Karpas-422 (cell line): ENCODE measurements at regions not wholly inside any gene's neighbourhood (a gene's known extent, or its start where the extent isn't known, plus 50 kb on each side); places are given as distances from the start of the nearest gene placed in this dataset.
A peak's percentile ranks its signal among the peaks of the same experiment; 100 is the strongest.

Experiments
- DNase-seq: peaks from one replicate; pipeline ENCODE4 v3.0.0-alpha.2; 2015
- H2AFZ ChIP-seq: fragments of 200-600 bp; sonication (generic); 2 replicates; pipeline ENCODE4 v1.6.1; 2014; ENCODE audit warnings: antibody characterized with exemption, low read length, mixed read lengths
- H3K27ac ChIP-seq: fragments of 200-600 bp; sonication (generic); 2 replicates; pipeline ENCODE4 v1.5.1; 2014; ENCODE audit warnings: mild to moderate bottlenecking, low read length, moderate library complexity
- H3K27me3 ChIP-seq: fragments of 200-600 bp; sonication (generic); 2 replicates; pipeline ENCODE4 v1.6.1; 2014; ENCODE audit warnings: low read length, mixed read lengths
- H3K36me3 ChIP-seq: fragments of 200-600 bp; sonication (generic); 2 replicates; pipeline ENCODE4 v1.6.1; 2014; ENCODE audit warnings: low read length, mixed read lengths; ENCODE audit not compliant: insufficient read depth
- H3K4me1 ChIP-seq: fragments of 200-600 bp; sonication (generic); 2 replicates; pipeline ENCODE4 v1.6.1; 2014; ENCODE audit warnings: mild to moderate bottlenecking, low read length, mixed read lengths
- H3K4me2 ChIP-seq: fragments of 200-600 bp; sonication (generic); 2 replicates; pipeline ENCODE4 v1.6.1; 2014; ENCODE audit warnings: low read length, low read depth, mild to moderate bottlenecking; ENCODE audit not compliant: poor library complexity, severe bottlenecking
- H3K4me3 ChIP-seq: fragments of 200-600 bp; sonication (generic); 2 replicates; pipeline ENCODE4 v1.5.1; 2014; ENCODE audit warnings: mild to moderate bottlenecking, antibody characterized with exemption, low read length, mixed read lengths
- H3K79me2 ChIP-seq: fragments of 200-600 bp; sonication (generic); 2 replicates; pipeline ENCODE4 v1.6.1; 2014; ENCODE audit warnings: mild to moderate bottlenecking, low read length, mixed read lengths
- H3K9ac ChIP-seq: fragments of 200-600 bp; sonication (generic); 2 replicates; pipeline ENCODE4 v1.6.0; 2014; ENCODE audit warnings: low read length
- H3K9me2 ChIP-seq: fragments of 200-600 bp; sonication (generic), shearing (Covaris generic); replicated peaks from 2 replicates; pipeline ENCODE4 v1.6.0; 2014; ENCODE audit warnings: mild to moderate bottlenecking, low read length, moderate library complexity; ENCODE audit not compliant: insufficient read depth
- H3K9me3 ChIP-seq: fragments of 300-700, 200-600 bp; sonication (generic); 2 replicates; pipeline ENCODE4 v1.6.1; 2014; ENCODE audit warnings: low read length, mixed read lengths
- H4K20me1 ChIP-seq: fragments of 200-600 bp; sonication (generic); 2 replicates; pipeline ENCODE4 v1.6.1; 2014; ENCODE audit warnings: mild to moderate bottlenecking, antibody characterized with exemption, low read length, low read depth; ENCODE audit not compliant: insufficient read depth

DNA sequence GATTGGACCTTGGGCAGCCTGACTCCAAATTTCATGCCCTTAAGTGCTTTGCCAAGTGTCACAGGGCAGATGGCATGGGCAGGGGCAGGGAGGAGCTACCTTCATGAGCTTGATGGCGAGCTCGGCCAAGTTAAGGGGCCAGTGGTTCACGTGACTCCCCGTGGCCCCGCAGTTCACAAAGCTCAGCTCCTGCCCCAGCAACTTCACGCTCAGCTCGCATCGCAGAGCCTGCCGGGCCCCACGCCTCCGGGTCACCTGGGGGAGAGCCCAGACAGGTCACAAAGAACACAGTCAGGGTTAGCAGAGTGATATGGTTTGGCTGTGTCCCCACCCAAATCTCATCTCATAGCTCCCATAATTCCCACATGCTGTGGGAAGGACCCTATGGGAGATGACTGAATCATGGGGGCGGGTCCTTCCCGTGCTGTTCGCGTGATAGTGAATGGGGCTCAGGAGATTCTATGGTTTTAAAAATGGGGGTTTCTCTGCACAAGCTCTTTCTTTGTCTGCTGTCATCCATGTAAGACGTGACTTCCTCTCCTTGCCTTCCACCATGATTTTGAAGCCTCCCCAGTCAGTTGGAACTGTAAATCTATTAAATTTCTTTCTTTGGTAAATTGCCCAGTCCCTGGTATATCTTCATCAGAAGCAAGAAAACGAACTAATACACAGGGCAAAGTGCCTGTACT is 108.1 kb downstream of the LITAF start:
- Histone ChIP-seq H3K36me3 (no peaks in the 10 kb centered on the region), H3K4me3 (no peak overlapping the region), H4K20me1 (no peaks in the 10 kb centered on the region), H3K9me3 (peaks cover 11% of the 10 kb centered on the region), H3K27ac (no peak overlapping the region), H3K4me1 (peaks cover 7% of the 10 kb centered on the region), H3K4me2 (no peak overlapping the region), H3K9ac (no peak overlapping the region), H2AFZ (no peak overlapping the region), H3K9me2 (no peaks in the 10 kb centered on the region), H3K27me3 (no peaks in the 10 kb centered on the region), H3K79me2 (no peaks in the 10 kb centered on the region)
- peak; percentile 5 for DNase-seq

DNA sequence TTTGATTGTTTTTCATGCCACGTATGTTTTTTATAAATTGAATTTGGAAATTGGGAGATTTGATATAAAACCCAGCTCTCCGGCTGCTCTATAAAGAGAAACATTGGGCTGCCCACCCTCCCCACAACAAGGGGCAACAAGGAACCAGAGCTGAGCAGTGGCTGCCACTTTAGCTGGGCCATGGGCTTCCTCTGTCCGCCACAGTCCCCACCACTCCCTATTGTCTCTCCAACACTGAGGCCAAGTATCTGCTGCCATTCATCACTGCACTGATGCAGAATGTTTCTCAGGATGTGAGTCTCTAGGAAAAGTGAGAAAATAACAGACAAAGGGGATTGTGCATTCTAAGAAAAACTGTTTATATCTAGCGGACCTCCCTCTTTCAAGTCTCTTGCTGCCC is 106.8 kb downstream of the LITAF start:
- H3K4me3 ChIP-seq, result no peak overlapping the region
- no peaks in the 10 kb centered on the region for H3K9me2 ChIP-seq
- no peak overlapping the region for H2AFZ ChIP-seq
- DNase-seq, result no peak
- no peaks in the 10 kb centered on the region for H3K36me3 ChIP-seq
- H3K9me3 ChIP-seq, result peaks cover 11% of the 10 kb centered on the region
- H3K4me1 ChIP-seq, result no peaks in the 10 kb centered on the region
- H3K27me3 ChIP-seq, result no peaks in the 10 kb centered on the region
- H4K20me1 ChIP-seq, result no peaks in the 10 kb centered on the region
- no peak overlapping the region for H3K27ac ChIP-seq
- H3K4me2 ChIP-seq, result no peak overlapping the region
- H3K9ac ChIP-seq, result no peak overlapping the region
- no peaks in the 10 kb centered on the region for H3K79me2 ChIP-seq

- H3K27me3 ChIP-seq, result no peaks in the 10 kb centered on the region
- no peaks in the 10 kb centered on the region for H3K4me1 ChIP-seq
- no peak overlapping the region for H3K9ac ChIP-seq
- H3K9me3 ChIP-seq, result peaks cover 13% of the 10 kb centered on the region
- H3K4me3 ChIP-seq, result no peak overlapping the region
- no peak overlapping the region for H2AFZ ChIP-seq
- DNase-seq, result no peak
- H3K9me2 ChIP-seq, result no peaks in the 10 kb centered on the region
- no peak overlapping the region for H3K27ac ChIP-seq
- no peaks in the 10 kb centered on the region for H4K20me1 ChIP-seq
- H3K36me3 ChIP-seq, result no peaks in the 10 kb centered on the region
- H3K79me2 ChIP-seq, result no peaks in the 10 kb centered on the region
- no peak overlapping the region for H3K4me2 ChIP-seq
Measured at GRCh38 chr16:11480634-11481033, 106.1 kb downstream of the LITAF start.

- Histone ChIP-seq H3K4me1 (no peaks in the 10 kb centered on the region), H3K4me2 (no peak overlapping the region), H4K20me1 (no peaks in the 10 kb centered on the region), H3K9ac (no peak overlapping the region), H3K9me3 (peaks cover 13% of the 10 kb centered on the region), H3K9me2 (no peaks in the 10 kb centered on the region), H3K79me2 (no peaks in the 10 kb centered on the region), H3K27me3 (no peaks in the 10 kb centered on the region), H2AFZ (no peak overlapping the region), H3K4me3 (no peak overlapping the region), H3K27ac (no peak overlapping the region), H3K36me3 (no peaks in the 10 kb centered on the region)
- no peak for DNase-seq
Measured at GRCh38 chr16:11481987-11482386, 104.7 kb downstream of the LITAF start.

DNA sequence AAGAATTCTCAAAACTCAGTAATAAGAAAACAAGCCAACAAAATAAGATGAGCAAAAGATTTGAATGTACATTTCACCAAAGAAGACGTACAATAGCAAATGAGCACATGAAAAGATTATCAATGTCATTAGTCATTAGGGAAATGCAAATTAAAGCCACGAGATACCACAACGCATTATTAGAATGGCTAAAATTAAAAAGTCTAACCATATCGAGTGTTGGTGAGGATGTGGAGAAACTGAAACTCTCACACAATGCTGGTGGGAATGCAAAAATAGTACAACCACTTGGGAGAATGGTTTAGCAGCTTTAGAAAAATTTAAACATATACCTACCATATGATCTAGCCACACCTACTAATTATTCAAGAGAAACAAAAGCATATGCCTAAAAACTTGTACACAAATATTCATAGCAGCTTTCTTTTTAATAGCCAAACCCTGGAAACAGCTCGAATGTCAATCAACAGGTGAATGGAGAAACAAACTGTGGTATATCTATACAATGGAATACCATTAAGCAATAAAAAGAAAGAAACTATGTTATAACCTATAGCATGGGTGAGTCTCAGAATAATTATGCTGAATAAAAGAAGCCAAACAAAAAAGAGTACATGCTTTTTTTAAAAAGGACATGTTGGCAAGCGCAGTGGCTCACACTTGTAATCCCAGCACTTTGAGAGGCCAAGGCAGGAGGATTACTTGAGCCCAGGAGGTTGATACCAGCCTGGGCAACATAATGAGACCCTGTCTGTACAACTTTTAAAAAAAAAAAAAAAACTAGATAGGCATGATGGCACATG is 103.6 kb downstream of the LITAF start:
- no peaks in the 10 kb centered on the region for H3K4me1 ChIP-seq
- no peaks in the 10 kb centered on the region for H3K9me2 ChIP-seq
- H3K9ac ChIP-seq, result no peak overlapping the region
- no peaks in the 10 kb centered on the region for H3K79me2 ChIP-seq
- no peaks in the 10 kb centered on the region for H3K36me3 ChIP-seq
- H3K4me3 ChIP-seq, result no peak overlapping the region
- H3K4me2 ChIP-seq, result no peak overlapping the region
- peaks cover 13% of the 10 kb centered on the region for H3K9me3 ChIP-seq
- peak; percentile 46 for DNase-seq
- H2AFZ ChIP-seq, result no peak overlapping the region
- no peak overlapping the region for H3K27ac ChIP-seq
- H3K27me3 ChIP-seq, result no peaks in the 10 kb centered on the region
- no peaks in the 10 kb centered on the region for H4K20me1 ChIP-seq

- Histone ChIP-seq H3K27ac (no peak overlapping the region), H3K4me2 (no peak overlapping the region), H3K27me3 (no peaks in the 10 kb centered on the region), H3K79me2 (no peaks in the 10 kb centered on the region), H3K9ac (no peak overlapping the region), H3K4me1 (no peaks in the 10 kb centered on the region), H2AFZ (no peak overlapping the region), H4K20me1 (no peaks in the 10 kb centered on the region), H3K4me3 (no peak overlapping the region), H3K36me3 (no peaks in the 10 kb centered on the region), H3K9me3 (peaks cover 13% of the 10 kb centered on the region), H3K9me2 (no peaks in the 10 kb centered on the region)
- no peak for DNase-seq
Measured at GRCh38 chr16:11484691-11485258, 101.9 kb downstream of the LITAF start.

GRCh38 chr16:11485676-11486075 is 101.0 kb downstream of the LITAF start:
- Histone ChIP-seq H3K36me3 (no peaks in the 10 kb centered on the region), H3K9ac (no peak overlapping the region), H3K27me3 (no peaks in the 10 kb centered on the region), H3K4me2 (no peak overlapping the region), H3K4me3 (no peak overlapping the region), H3K27ac (no peak overlapping the region), H3K4me1 (no peaks in the 10 kb centered on the region), H4K20me1 (no peaks in the 10 kb centered on the region), H3K9me2 (no peaks in the 10 kb centered on the region), H3K9me3 (peaks cover 13% of the 10 kb centered on the region), H2AFZ (no peak overlapping the region), H3K79me2 (no peaks in the 10 kb centered on the region)
- no peak for DNase-seq

- Histone ChIP-seq H3K4me2 (no peak overlapping the region), H3K36me3 (no peaks in the 10 kb centered on the region), H3K9me2 (no peaks in the 10 kb centered on the region), H3K9me3 (peaks cover 13% of the 10 kb centered on the region), H3K27me3 (0 out of 2 replicates have a peak, but pooled peaks cover 3% of the 10 kb centered on the region), H3K9ac (no peak overlapping the region), H4K20me1 (no peaks in the 10 kb centered on the region), H3K27ac (no peak overlapping the region), H3K79me2 (no peaks in the 10 kb centered on the region), H3K4me3 (no peak overlapping the region), H2AFZ (no peak overlapping the region), H3K4me1 (no peaks in the 10 kb centered on the region)
- no peak for DNase-seq
Measured at GRCh38 chr16:11487289-11487688, 99.4 kb downstream of the LITAF start.
